ENCODE measurements at regions not wholly inside any gene's neighbourhood (a gene's known extent, or its start where the extent isn't known, plus 50 kb on each side); places are given as distances from the start of the nearest gene placed in this dataset.

DNA sequence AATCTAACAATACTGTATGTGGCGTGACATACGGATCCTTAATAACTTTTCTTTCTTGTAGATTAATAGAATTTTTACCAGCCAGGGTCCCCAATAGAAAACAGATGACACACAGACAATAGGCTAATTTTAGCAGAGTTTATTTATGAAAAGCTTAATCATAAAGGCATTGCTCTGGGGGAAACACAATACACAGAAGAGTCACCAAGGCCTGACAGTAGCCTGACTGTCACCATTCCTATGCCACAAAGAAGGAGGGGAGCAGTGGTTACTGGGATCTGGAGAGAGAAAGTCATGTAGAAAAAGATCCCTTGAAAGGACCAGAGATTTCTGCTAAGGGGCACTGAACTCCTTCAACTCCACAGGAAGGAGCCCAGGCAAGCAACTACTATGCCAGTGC lies 139.5 kb downstream of the METTL4 start:
- TF ChIP-seq SUZ12 (IDR thresholded peaks at IDR 0.05; ENCODE audit: extremely low read depth, insufficient read depth, insufficient read length) (no peak), YY1 (IDR thresholded peaks at IDR 0.05; ENCODE audit: insufficient read depth, insufficient read length) (no peak)

Measured in NT2/D1 (cell line).